CD14-positive monocyte (primary cell): ENCODE measurements at regions not wholly inside any gene's neighbourhood (a gene's known extent, or its start where the extent isn't known, plus 50 kb on each side); places are given as distances from the start of the nearest gene placed in this dataset.
A peak's percentile ranks its signal among the peaks of the same experiment; 100 is the strongest.

Experiments used
- DNase-seq, 3 donors: peaks; one replicate each; pipeline ENCODE4 v3.0.0-alpha.2; 2011 to 2022
- H2AFZ ChIP-seq: 2 replicates; pipeline ENCODE4 v1.6.0; 2012; ENCODE audit warnings: mild to moderate bottlenecking, low read depth, low read length, inconsistent platforms; ENCODE audit not compliant: insufficient read depth, poor library complexity, severe bottlenecking
- H3K27ac ChIP-seq, 2 donors: 1 replicate in 1 of 2; 2 replicates in 1 of 2; pipeline ENCODE4 v1.5.1; 2012 to 2013; ENCODE audit warnings: low read length in 2 of 2, control low read depth in 1 of 2, inconsistent platforms in 1 of 2, low read depth in 1 of 2, mild to moderate bottlenecking in 1 of 2
- H3K27me3 ChIP-seq, 2 donors: one replicate each; pipeline versions ENCODE4 v1.6.0 to v1.6.1; 2011 to 2013; ENCODE audit warnings: low read length in 2 of 2; ENCODE audit not compliant: control insufficient read depth in 2 of 2, insufficient read depth in 2 of 2
- H3K36me3 ChIP-seq, 2 donors: replicated peaks in 1 of 2; 1 replicate in 1 of 2; 2 replicates in 1 of 2; pipeline versions ENCODE4 v1.5.1 to v1.6.1; 2012 to 2013; ENCODE audit warnings: low read length in 2 of 2, control low read depth in 1 of 2, inconsistent platforms in 1 of 2, mild to moderate bottlenecking in 1 of 2; ENCODE audit not compliant: insufficient read depth in 2 of 2, control insufficient read depth in 1 of 2
- H3K4me1 ChIP-seq, 2 donors: 1 replicate in 1 of 2; 2 replicates in 1 of 2; pipeline versions ENCODE4 v1.5.1 to v1.6.1; 2012 to 2013; ENCODE audit warnings: low read length in 2 of 2, control low read depth in 1 of 2, inconsistent platforms in 1 of 2, mild to moderate bottlenecking in 1 of 2, moderate library complexity in 1 of 2; ENCODE audit not compliant: insufficient read depth in 2 of 2, control insufficient read depth in 1 of 2
- H3K4me2 ChIP-seq: replicated peaks from 2 replicates; pipeline ENCODE3; 2012; ENCODE audit warnings: low read length, moderate library complexity, mild to moderate bottlenecking; ENCODE audit not compliant: poor library complexity, severe bottlenecking; ENCODE audit errors: extremely low read depth
- H3K4me3 ChIP-seq, 3 experiments: fragments of 200-600 bp in 1 of 3; sonication (generic) in 1 of 3; replicated peaks in 1 of 3; 1 replicate in 2 of 3; 2 replicates in 1 of 3; pipeline ENCODE4 v1.5.1; 2011 to 2013; ENCODE audit warnings: low read length in 3 of 3, mild to moderate bottlenecking in 3 of 3, control low read depth in 2 of 3, low read depth in 2 of 3, inconsistent platforms in 1 of 3, moderate library complexity in 1 of 3
- H3K79me2 ChIP-seq: 2 replicates; pipeline ENCODE4 v1.6.0; 2012; ENCODE audit warnings: mild to moderate bottlenecking, control low read depth, inconsistent platforms, low read length, moderate library complexity; ENCODE audit not compliant: insufficient read depth
- H3K9ac ChIP-seq: 2 replicates; pipeline ENCODE4 v1.6.0; 2017; ENCODE audit warnings: low read length, mild to moderate bottlenecking; ENCODE audit not compliant: insufficient read depth, poor library complexity, severe bottlenecking
- H3K9me3 ChIP-seq, 2 donors: replicated peaks in 1 of 2; 1 replicate in 1 of 2; 2 replicates in 1 of 2; pipeline versions ENCODE4 v1.5.1 to v1.6.1; 2012 to 2013; ENCODE audit warnings: low read length in 2 of 2, control low read depth in 1 of 2; ENCODE audit not compliant: control insufficient read depth in 1 of 2, insufficient read depth in 1 of 2
- H4K20me1 ChIP-seq: 2 replicates; pipeline ENCODE4 v1.6.0; 2012; ENCODE audit warnings: mild to moderate bottlenecking, low read length, control low read depth, moderate library complexity; ENCODE audit not compliant: insufficient read depth
- H3K27ac Mint-ChIP-seq, 7 donors: one replicate each; pipeline ENCODE4 v1.8.0; 2020; ENCODE audit warnings: mild to moderate bottlenecking in 7 of 7, mixed read lengths in 7 of 7, moderate library complexity in 6 of 7, inconsistent platforms in 2 of 7
- H3K27me3 Mint-ChIP-seq, 3 donors: one replicate each; pipeline ENCODE4 v1.8.0; 2021 to 2022; ENCODE audit warnings: low read depth in 3 of 3, mild to moderate bottlenecking in 3 of 3, mixed read lengths in 3 of 3, moderate library complexity in 3 of 3, inconsistent platforms in 1 of 3
- H3K36me3 Mint-ChIP-seq, 2 donors: one replicate each; pipeline ENCODE4 v1.8.0; 2020; ENCODE audit warnings: mixed read lengths in 2 of 2, inconsistent platforms in 1 of 2, mild to moderate bottlenecking in 1 of 2
- H3K4me1 Mint-ChIP-seq: one replicate; pipeline ENCODE4 v1.8.0; 2020; ENCODE audit warnings: mild to moderate bottlenecking, mixed read lengths
- H3K4me3 Mint-ChIP-seq, 2 donors: one replicate each; pipeline ENCODE4 v1.8.0; 2020; ENCODE audit warnings: mild to moderate bottlenecking in 2 of 2, mixed read lengths in 2 of 2, moderate library complexity in 1 of 2
- H3K9me3 Mint-ChIP-seq, 7 donors: one replicate each; pipeline ENCODE4 v1.8.0; 2020 to 2022; ENCODE audit warnings: mixed read lengths in 7 of 7, mild to moderate bottlenecking in 6 of 7, moderate library complexity in 6 of 7, inconsistent platforms in 2 of 7
- CTCF ChIP-seq: fragments of 200-600 bp; IDR thresholded peaks from one replicate; pipeline ENCODE4 v1.8.0; 2022; ENCODE audit warnings: antibody characterized with exemption, mild to moderate bottlenecking
- WGBS: methylation state at CpG from one replicate; pipeline ENCODE4 v1.1.5; 2013; ENCODE audit warnings: missing lambda C conversion rate; ENCODE audit not compliant: insufficient coverage; 5-methylcytosine and 5-hydroxymethylcytosine counted together
- intact Hi-C, 2 donors: fragments of 100-400 bp; cut with micrococcal nuclease; formaldehyde crosslinking; loops; one replicate each; pipeline versions ENCODE4 v1.15.0 to v1.15.1; 2023

- no peaks in the 10 kb centered on the region for H3K79me2 ChIP-seq
- no peaks in the 10 kb centered on the region for H4K20me1 ChIP-seq
- no peak overlapping the region for H2AFZ ChIP-seq
- no peak for DNase-seq
- no peak overlapping the region for H3K27ac ChIP-seq
- no peak overlapping the region for H3K4me3 ChIP-seq
- peaks cover 0 to 10% of the 10 kb centered on the region in 2 donors for H3K9me3 ChIP-seq
- Mint-ChIP-seq H3K36me3 (no peaks in the 10 kb centered on the region), H3K27ac (peak overlapping the region in 1 of 7 donors; percentile 10), H3K27me3 (peaks cover 0 to 6% (median 1%) of the 10 kb centered on the region in 3 donors), H3K4me3 (no peak overlapping the region), H3K4me1 (no peaks in the 10 kb centered on the region), H3K9me3 (peaks cover 2 to 8% (median 4%) of the 10 kb centered on the region in 7 donors)
- no peak overlapping the region for H3K4me2 ChIP-seq
- intact Hi-C loops: no loop called here
- H3K4me1 ChIP-seq: no peaks in the 10 kb centered on the region
- TF ChIP-seq CTCF: no peak
- no peaks in the 10 kb centered on the region for H3K36me3 ChIP-seq
- no peaks in the 10 kb centered on the region for H3K27me3 ChIP-seq
- WGBS: 83% methylated on average over 3 of the region's 6 CpGs
- H3K9ac ChIP-seq: no peak overlapping the region
Measured at GRCh38 chr3:148631124-148631903, 66.4 kb upstream of the AGTR1 start.

GRCh38 chr3:148641722-148642121 is 56.0 kb upstream of the AGTR1 start:
- Histone ChIP-seq H3K27me3 (no peaks in the 10 kb centered on the region), H3K4me1 (peaks cover 0 to 4% of the 10 kb centered on the region in 2 donors), H4K20me1 (no peaks in the 10 kb centered on the region), H3K36me3 (no peaks in the 10 kb centered on the region), H3K79me2 (no peaks in the 10 kb centered on the region), H3K4me2 (no peak overlapping the region), H3K27ac (no peak overlapping the region), H2AFZ (no peak overlapping the region), H3K4me3 (no peak overlapping the region), H3K9me3 (no peaks in the 10 kb centered on the region), H3K9ac (no peak overlapping the region)
- H3K27ac Mint-ChIP-seq: no peak overlapping the region
- intact Hi-C loops: no loop called here
- H3K4me3 Mint-ChIP-seq: no peak overlapping the region
- H3K9me3 Mint-ChIP-seq: no peaks in the 10 kb centered on the region
- peak in 2 of 3 donors; percentile 5 to 8 for DNase-seq
- WGBS: no CpG with 5 or more reads among the region's 2 CpGs
- peaks cover 11% of the 10 kb centered on the region for H3K4me1 Mint-ChIP-seq
- peaks cover 0 to 4% (median 3%) of the 10 kb centered on the region in 3 donors for H3K27me3 Mint-ChIP-seq
- H3K36me3 Mint-ChIP-seq: no peaks in the 10 kb centered on the region
- TF ChIP-seq CTCF: no peak
